BJ (cell line): ENCODE measurements at regions not wholly inside any gene's neighbourhood (a gene's known extent, or its start where the extent isn't known, plus 50 kb on each side); places are given as distances from the start of the nearest gene placed in this dataset.

ENCODE experiments used
- CTCF ChIA-PET: fragments of 350-600 bp; formaldehyde crosslinking; extraction: SDS; loops from one replicate; lab custom pipeline; 2021; ENCODE audit warnings: antibody characterized with exemption, inconsistent platforms; lab: Yijun Ruan, JAX
- POLR2A ChIA-PET: fragments of 300-600 bp; sonication (Branson Sonifier 250); formaldehyde crosslinking; extraction: SDS; loops from one replicate; lab custom pipeline; 2021; ENCODE audit warnings: antibody characterized with exemption; lab: Charles Lee
- DNase-seq: peaks from one replicate; pipeline ENCODE4 v3.0.0-alpha.2; 2011; ENCODE audit warnings: low read depth
- H3K27me3 ChIP-seq: 2 replicates; pipeline ENCODE4 v1.6.0; 2011; ENCODE audit warnings: low read length; ENCODE audit not compliant: control insufficient read depth, insufficient read depth
- H3K36me3 ChIP-seq: 2 replicates; pipeline ENCODE4 v1.5.1; 2011; ENCODE audit warnings: low read length; ENCODE audit not compliant: control insufficient read depth, insufficient read depth
- H3K4me3 ChIP-seq: 2 replicates; pipeline ENCODE4 v1.5.1; 2011; ENCODE audit warnings: low read depth, mild to moderate bottlenecking, control low read depth, low read length
- TF ChIP-seq, protein P1 (sequence below): IDR thresholded peaks from 2 replicates; pipeline ENCODE4 v1.5.1; 2011; ENCODE audit warnings: low read depth, mild to moderate bottlenecking, control low read depth, inconsistent platforms, low read length, moderate library complexity; ENCODE audit not compliant: insufficient read depth

GRCh38 chr1:102050556-102050955, 53.8 kb upstream of the OLFM3 start:
- TF ChIP-seq, protein P1, sequence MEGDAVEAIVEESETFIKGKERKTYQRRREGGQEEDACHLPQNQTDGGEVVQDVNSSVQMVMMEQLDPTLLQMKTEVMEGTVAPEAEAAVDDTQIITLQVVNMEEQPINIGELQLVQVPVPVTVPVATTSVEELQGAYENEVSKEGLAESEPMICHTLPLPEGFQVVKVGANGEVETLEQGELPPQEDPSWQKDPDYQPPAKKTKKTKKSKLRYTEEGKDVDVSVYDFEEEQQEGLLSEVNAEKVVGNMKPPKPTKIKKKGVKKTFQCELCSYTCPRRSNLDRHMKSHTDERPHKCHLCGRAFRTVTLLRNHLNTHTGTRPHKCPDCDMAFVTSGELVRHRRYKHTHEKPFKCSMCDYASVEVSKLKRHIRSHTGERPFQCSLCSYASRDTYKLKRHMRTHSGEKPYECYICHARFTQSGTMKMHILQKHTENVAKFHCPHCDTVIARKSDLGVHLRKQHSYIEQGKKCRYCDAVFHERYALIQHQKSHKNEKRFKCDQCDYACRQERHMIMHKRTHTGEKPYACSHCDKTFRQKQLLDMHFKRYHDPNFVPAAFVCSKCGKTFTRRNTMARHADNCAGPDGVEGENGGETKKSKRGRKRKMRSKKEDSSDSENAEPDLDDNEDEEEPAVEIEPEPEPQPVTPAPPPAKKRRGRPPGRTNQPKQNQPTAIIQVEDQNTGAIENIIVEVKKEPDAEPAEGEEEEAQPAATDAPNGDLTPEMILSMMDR, result no peak
- CTCF ChIA-PET, result no interaction called here
- H3K4me3 ChIP-seq, result no peak overlapping the region
- H3K27me3 ChIP-seq, result no peaks in the 10 kb centered on the region
- no peaks in the 10 kb centered on the region for H3K36me3 ChIP-seq
- POLR2A ChIA-PET, result no interaction called here
- DNase-seq, result no peak

DNA sequence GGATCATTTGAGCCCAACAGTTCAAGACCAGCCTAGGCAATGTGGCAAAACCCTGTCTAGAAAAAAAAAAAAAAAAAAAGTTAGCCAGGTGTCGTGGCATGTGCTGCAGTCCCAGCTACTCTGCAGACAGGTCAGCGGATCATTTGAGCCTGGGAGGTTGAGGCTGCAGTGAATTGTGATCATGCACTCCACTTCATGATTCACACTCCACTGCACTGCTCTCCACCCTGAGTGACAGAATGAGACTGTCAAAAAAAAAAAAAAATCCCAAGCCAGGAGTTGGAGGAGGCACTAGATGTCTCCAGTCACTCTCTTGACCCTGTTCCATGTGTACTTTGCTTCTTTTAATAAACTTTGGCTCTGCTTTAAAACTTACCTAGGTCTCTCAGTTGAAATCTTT, 51.0 kb upstream of the OLFM3 start:
- Histone ChIP-seq H3K36me3 (no peaks in the 10 kb centered on the region), H3K4me3 (no peak overlapping the region), H3K27me3 (no peaks in the 10 kb centered on the region)
- TF ChIP-seq, protein P1, result no peak
- POLR2A ChIA-PET, result no interaction called here
- CTCF ChIA-PET, result no interaction called here
- no peak for DNase-seq
